ENCODE measurements at regions not wholly inside any gene's neighbourhood (a gene's known extent, or its start where the extent isn't known, plus 50 kb on each side); places are given as distances from the start of the nearest gene placed in this dataset.

DNA sequence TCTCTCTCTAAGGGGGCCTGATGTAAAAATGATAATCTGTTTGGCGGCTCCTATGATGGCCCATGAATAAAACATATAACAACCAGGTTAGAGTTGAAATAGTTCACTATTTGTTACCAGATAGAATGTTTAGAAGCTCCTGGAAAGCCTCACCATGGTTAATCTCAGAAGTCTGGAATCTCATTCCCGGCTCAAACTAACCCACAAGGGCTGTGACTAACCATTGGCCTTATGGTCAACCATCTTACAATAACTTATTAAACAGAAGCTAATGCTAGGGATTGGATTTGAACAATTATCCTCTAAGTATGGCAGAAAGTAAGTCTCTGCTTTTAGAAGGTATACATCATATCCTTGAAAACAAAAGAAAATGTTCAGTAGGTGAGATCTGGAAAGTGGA lies 134.1 kb upstream of the ADGRL2 start:
- H3K9me3 ChIP-seq, result no peaks in the 10 kb centered on the region
- DNase-seq, result no peak
- H3K4me3 ChIP-seq, result no peak overlapping the region
- no peaks in the 10 kb centered on the region for H3K36me3 ChIP-seq
- no peaks in the 10 kb centered on the region for H3K27me3 ChIP-seq
- TF ChIP-seq EP300 (IDR thresholded peaks at IDR 0.05) (no peak), POLR2AphosphoS5 (IDR thresholded peaks at IDR 0.05) (no peak), POLR2A (IDR thresholded peaks at IDR 0.05) (no peak)
- TF ChIP-seq, protein P1, sequence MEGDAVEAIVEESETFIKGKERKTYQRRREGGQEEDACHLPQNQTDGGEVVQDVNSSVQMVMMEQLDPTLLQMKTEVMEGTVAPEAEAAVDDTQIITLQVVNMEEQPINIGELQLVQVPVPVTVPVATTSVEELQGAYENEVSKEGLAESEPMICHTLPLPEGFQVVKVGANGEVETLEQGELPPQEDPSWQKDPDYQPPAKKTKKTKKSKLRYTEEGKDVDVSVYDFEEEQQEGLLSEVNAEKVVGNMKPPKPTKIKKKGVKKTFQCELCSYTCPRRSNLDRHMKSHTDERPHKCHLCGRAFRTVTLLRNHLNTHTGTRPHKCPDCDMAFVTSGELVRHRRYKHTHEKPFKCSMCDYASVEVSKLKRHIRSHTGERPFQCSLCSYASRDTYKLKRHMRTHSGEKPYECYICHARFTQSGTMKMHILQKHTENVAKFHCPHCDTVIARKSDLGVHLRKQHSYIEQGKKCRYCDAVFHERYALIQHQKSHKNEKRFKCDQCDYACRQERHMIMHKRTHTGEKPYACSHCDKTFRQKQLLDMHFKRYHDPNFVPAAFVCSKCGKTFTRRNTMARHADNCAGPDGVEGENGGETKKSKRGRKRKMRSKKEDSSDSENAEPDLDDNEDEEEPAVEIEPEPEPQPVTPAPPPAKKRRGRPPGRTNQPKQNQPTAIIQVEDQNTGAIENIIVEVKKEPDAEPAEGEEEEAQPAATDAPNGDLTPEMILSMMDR (IDR thresholded peaks at IDR 0.05), result no peak
- H3K4me1 ChIP-seq, result peaks cover 0 to 11% (median 0%) of the 10 kb centered on the region in 4 donors
- intact Hi-C loops (cut with DNase I), result no loop called here
- no peak overlapping the region for H3K27ac ChIP-seq
- WGBS, 2 donors, result 88 to 89% methylated on average over 2 of the region's 2 CpGs

DNA sequence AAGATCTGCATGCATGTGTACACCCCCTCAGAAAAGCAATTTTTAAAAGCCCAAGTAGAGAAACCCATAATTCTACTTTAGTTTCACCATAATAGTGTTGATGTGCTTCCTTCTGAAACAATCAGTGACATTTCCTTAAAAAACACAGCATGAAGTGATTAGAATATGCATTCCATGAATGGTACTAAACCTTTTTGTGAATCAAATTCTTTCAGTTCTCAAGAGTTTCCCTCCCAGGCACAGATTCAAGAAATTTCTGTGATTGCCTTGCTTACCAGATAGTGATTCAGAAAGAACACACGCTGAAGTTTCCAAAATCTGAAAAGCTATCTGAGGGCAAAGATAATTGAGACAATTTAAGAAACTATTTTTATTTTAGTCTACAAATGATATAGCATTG lies 136.4 kb upstream of the ADGRL2 start:
- Histone ChIP-seq H3K27ac (no peak overlapping the region), H3K4me1 (no peaks in the 10 kb centered on the region), H3K4me3 (no peak overlapping the region), H3K36me3 (no peaks in the 10 kb centered on the region), H3K27me3 (no peaks in the 10 kb centered on the region), H3K9me3 (no peaks in the 10 kb centered on the region)
- TF ChIP-seq EP300 (IDR thresholded peaks at IDR 0.05) (no peak), POLR2A (IDR thresholded peaks at IDR 0.05) (no peak), POLR2AphosphoS5 (IDR thresholded peaks at IDR 0.05) (no peak)
- TF ChIP-seq, protein P1 (IDR thresholded peaks at IDR 0.05), result no peak
- 79 to 83% methylated on average over 1 of the region's 1 CpG for WGBS, 2 donors
- no peak for DNase-seq
- intact Hi-C loops (cut with DNase I), result no loop called here

DNA sequence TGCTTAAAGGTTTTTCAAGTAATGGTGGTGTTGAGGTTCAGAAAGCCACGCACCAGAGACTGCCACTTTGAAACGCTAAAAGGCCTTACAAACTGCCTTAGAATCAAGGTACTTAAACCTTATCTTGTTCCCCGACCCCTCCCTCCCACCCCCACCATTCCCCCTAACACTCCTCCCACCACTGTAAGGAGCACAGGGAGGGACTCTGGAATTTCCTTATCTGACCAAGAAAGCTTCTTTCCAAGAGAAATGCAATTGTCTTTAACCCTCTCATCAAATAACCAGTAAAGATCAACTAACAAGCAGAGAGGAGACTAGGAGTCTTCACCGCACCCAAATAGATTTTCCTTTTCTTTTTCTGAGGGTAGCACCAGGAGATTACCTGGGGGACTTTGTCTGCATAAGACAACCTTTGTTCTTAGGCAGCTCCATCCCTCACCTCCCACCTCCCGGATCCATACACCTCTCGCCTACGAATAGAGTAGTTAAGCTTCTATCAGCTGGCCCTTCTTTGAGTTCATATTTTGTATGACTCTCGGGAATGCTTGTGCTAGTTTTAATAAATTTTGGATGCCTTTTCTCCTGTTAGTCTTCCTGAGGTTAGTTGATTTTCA lies 137.7 kb upstream of the ADGRL2 start:
- H3K4me3 ChIP-seq, result no peak overlapping the region
- no peak for DNase-seq
- no peak overlapping the region for H3K27ac ChIP-seq
- H3K4me1 ChIP-seq, result no peaks in the 10 kb centered on the region
- 85 to 86% methylated on average over 8 of the region's 8 CpGs for WGBS, 2 donors
- H3K9me3 ChIP-seq, result no peaks in the 10 kb centered on the region
- H3K36me3 ChIP-seq, result no peaks in the 10 kb centered on the region
- H3K27me3 ChIP-seq, result no peaks in the 10 kb centered on the region
- intact Hi-C loops (cut with DNase I), result no loop called here
- TF ChIP-seq, protein P1 (IDR thresholded peaks at IDR 0.05), result no peak
- TF ChIP-seq POLR2AphosphoS5 (IDR thresholded peaks at IDR 0.05), result no peak

DNA sequence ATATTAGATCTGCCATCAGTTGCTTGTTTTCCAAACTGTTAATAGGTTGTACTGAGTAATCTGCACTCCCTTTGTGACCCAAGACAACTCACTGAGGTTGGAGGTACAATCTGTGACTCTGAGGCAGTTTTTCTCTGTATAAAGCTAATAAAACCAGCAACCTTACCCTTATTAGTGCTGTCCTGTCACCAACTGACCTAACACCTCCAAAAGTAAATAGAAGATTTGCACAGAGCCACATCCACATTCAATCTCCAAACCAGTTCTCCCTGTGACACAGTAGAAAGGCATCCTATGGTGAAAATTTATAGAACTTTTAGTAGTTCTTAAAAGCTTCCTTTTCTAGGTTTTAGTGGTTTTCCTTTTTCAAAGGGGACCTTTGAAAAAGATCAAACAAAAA lies 140.4 kb upstream of the ADGRL2 start:
- no peaks in the 10 kb centered on the region for H3K36me3 ChIP-seq
- no peaks in the 10 kb centered on the region for H3K27me3 ChIP-seq
- H3K27ac ChIP-seq, result peak overlapping the region in 1 of 4 donors; percentile 11
- no peak for DNase-seq
- H3K4me1 ChIP-seq, result no peaks in the 10 kb centered on the region
- intact Hi-C loops (cut with DNase I), result no loop called here
- H3K4me3 ChIP-seq, result no peak overlapping the region
- no peaks in the 10 kb centered on the region for H3K9me3 ChIP-seq
- TF ChIP-seq, protein P1 (IDR thresholded peaks at IDR 0.05), result no peak
- TF ChIP-seq POLR2AphosphoS5 (IDR thresholded peaks at IDR 0.05) (no peak), EP300 (IDR thresholded peaks at IDR 0.05) (no peak), POLR2A (IDR thresholded peaks at IDR 0.05) (no peak)

DNA sequence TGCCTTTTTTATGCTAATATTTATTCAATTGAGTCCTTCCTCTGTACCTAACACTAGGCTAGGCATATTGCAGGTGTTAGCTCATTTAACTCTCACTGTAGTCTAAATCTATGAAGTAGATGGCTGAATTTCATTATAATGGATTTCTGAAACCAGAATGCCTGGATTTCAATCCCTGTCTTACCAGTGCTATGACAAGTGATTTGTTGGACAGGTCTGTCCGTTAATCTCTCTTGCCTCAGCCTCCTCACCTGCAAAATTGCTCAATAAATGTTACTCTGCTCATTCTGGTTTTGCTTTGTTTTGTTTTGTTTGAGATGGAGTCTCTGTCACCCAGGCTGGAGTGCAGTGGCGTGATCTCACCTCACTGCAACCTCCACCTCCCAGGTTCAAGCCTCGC lies 146.1 kb upstream of the ADGRL2 start:
- intact Hi-C loops (cut with DNase I), result no loop called here
- Histone ChIP-seq H3K27ac (no peak overlapping the region), H3K4me1 (no peaks in the 10 kb centered on the region), H3K9me3 (no peaks in the 10 kb centered on the region), H3K4me3 (no peak overlapping the region), H3K36me3 (no peaks in the 10 kb centered on the region), H3K27me3 (no peaks in the 10 kb centered on the region)
- TF ChIP-seq, protein P1 (IDR thresholded peaks at IDR 0.05), result no peak
- no peak for TF ChIP-seq POLR2AphosphoS5 (IDR thresholded peaks at IDR 0.05)
- no peak for TF ChIP-seq POLR2A (IDR thresholded peaks at IDR 0.05)
- no peak for TF ChIP-seq EP300 (IDR thresholded peaks at IDR 0.05)
- no peak for DNase-seq
- 86 to 90% methylated on average over 3 of the region's 3 CpGs for WGBS, 2 donors

Measured in sigmoid colon (tissue), 6 donors.